Gastroesophageal sphincter (tissue), 4 donors: ENCODE measurements at regions not wholly inside any gene's neighbourhood (a gene's known extent, or its start where the extent isn't known, plus 50 kb on each side); places are given as distances from the start of the nearest gene placed in this dataset.

Experiments
- ATAC-seq: fragments of 150-250 bp; one replicate; pipeline ENCODE4 v1.9.1; 2016; ENCODE audit warnings: mild to moderate bottlenecking, moderate library complexity
- H3K27ac ChIP-seq, 4 donors: fragments of 200-600 bp; sonication (generic) in 3 of 4; 1 replicate in 3 of 4; 2 replicates in 1 of 4; pipeline ENCODE4 v1.5.1; 2016 to 2019
- H3K27me3 ChIP-seq: fragments of 200-600 bp; sonication (generic); one replicate; pipeline ENCODE4 v1.5.1; 2019
- H3K36me3 ChIP-seq, 2 donors: fragments of 200-600 bp; sonication (generic); one replicate each; pipeline ENCODE4 v1.5.1; 2019; ENCODE audit warnings: control low read depth in 1 of 2
- H3K4me1 ChIP-seq, 3 donors: fragments of 200-600 bp; sonication (generic); 1 replicate in 2 of 3; 2 replicates in 1 of 3; pipeline ENCODE4 v1.5.1; 2016 to 2019; ENCODE audit warnings: control low read depth in 2 of 3
- H3K4me3 ChIP-seq, 2 donors: fragments of 200-600 bp; sonication (generic); one replicate each; pipeline ENCODE4 v1.5.1; 2019; ENCODE audit warnings: mild to moderate bottlenecking in 1 of 2, moderate library complexity in 1 of 2
- H3K9me3 ChIP-seq, 3 donors: fragments of 200-600 bp; sonication (generic); one replicate each; pipeline ENCODE4 v1.5.1; 2017 to 2019; ENCODE audit warnings: control low read depth in 2 of 3
- EP300 ChIP-seq: sonication (generic); formaldehyde crosslinking; IDR thresholded peaks from one replicate; pipeline ENCODE4 v1.6.1; 2017; ENCODE audit warnings: antibody characterized with exemption, mild to moderate bottlenecking
- POLR2A ChIP-seq, 2 donors: fragments of 450-650 bp; IDR thresholded peaks; one replicate each; pipeline ENCODE4 v1.6.1; 2017; ENCODE audit warnings: antibody characterized with exemption in 2 of 2, mild to moderate bottlenecking in 2 of 2, moderate library complexity in 1 of 2
- POLR2AphosphoS5 ChIP-seq: sonication (generic); formaldehyde crosslinking; IDR thresholded peaks from one replicate; pipeline ENCODE4 v1.6.1; 2017; ENCODE audit warnings: antibody characterized with exemption
- WGBS, 2 donors: methylation state at CpG; one replicate each; pipeline ENCODE4 v1.1.5; 2018; ENCODE audit warnings: low coverage in 1 of 2; 5-methylcytosine and 5-hydroxymethylcytosine counted together
- TF ChIP-seq, protein P1 (sequence below), 4 experiments: fragments of 200-600 bp in 2 of 4; fragments of 450-650 bp in 2 of 4; sonication (generic) in 1 of 4; IDR thresholded peaks; one replicate each; pipeline ENCODE4 v1.5.1; 2017 to 2019; ENCODE audit warnings: antibody characterized with exemption in 4 of 4, mild to moderate bottlenecking in 2 of 4, moderate library complexity in 2 of 4

- TF ChIP-seq EP300 (no peak), POLR2A (IDR thresholded peaks at IDR 0.05) (no peak), POLR2AphosphoS5 (no peak)
- TF ChIP-seq, protein P1, sequence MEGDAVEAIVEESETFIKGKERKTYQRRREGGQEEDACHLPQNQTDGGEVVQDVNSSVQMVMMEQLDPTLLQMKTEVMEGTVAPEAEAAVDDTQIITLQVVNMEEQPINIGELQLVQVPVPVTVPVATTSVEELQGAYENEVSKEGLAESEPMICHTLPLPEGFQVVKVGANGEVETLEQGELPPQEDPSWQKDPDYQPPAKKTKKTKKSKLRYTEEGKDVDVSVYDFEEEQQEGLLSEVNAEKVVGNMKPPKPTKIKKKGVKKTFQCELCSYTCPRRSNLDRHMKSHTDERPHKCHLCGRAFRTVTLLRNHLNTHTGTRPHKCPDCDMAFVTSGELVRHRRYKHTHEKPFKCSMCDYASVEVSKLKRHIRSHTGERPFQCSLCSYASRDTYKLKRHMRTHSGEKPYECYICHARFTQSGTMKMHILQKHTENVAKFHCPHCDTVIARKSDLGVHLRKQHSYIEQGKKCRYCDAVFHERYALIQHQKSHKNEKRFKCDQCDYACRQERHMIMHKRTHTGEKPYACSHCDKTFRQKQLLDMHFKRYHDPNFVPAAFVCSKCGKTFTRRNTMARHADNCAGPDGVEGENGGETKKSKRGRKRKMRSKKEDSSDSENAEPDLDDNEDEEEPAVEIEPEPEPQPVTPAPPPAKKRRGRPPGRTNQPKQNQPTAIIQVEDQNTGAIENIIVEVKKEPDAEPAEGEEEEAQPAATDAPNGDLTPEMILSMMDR (IDR thresholded peaks at IDR 0.05): no peak
These were observed 548.2 kb upstream of the PIK3C3 start for GRCh38 chr18:41406834-41407233.

DNA sequence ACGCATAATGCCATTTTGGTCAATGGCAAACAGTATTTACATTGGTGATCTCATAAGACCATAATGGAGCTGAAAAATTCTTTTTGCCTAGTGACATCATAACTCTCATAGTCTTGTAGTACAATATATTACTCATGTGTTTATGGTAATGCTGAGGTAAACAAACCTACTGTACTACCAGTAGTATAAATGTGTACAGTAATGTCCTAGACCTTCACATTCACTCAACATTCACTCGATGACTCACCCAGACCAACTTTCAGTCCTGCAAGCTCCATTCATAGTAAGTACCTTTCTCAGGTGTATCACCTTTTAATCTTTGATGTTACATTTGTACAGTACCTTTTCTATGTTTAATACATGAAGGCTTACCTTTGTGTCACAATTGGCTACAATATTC, 558.2 kb upstream of the PIK3C3 start:
- Histone ChIP-seq H3K4me3 (no peak overlapping the region), H3K9me3 (no peaks in the 10 kb centered on the region), H3K36me3 (no peaks in the 10 kb centered on the region), H3K27ac (no peak overlapping the region), H3K27me3 (peaks cover 5% of the 10 kb centered on the region), H3K4me1 (no peaks in the 10 kb centered on the region)
- ATAC-seq: no peak
- TF ChIP-seq POLR2A (IDR thresholded peaks at IDR 0.05) (no peak), POLR2AphosphoS5 (no peak), EP300 (no peak)
- TF ChIP-seq, protein P1 (IDR thresholded peaks at IDR 0.05): no peak
- WGBS, 2 donors: 85 to 97% methylated on average over 2 of the region's 2 CpGs

More at GRCh38 chr18:41406834-41407233, 548.2 kb upstream of the PIK3C3 start:
- H3K4me1 ChIP-seq: no peaks in the 10 kb centered on the region
- H3K27ac ChIP-seq: no peak overlapping the region
- ATAC-seq: no peak
- no peaks in the 10 kb centered on the region for H3K27me3 ChIP-seq
- no peaks in the 10 kb centered on the region for H3K36me3 ChIP-seq
- no peak overlapping the region for H3K4me3 ChIP-seq
- 79 to 80% methylated on average over 1 to 2 of the region's 2 CpGs for WGBS, 2 donors
- H3K9me3 ChIP-seq: no peaks in the 10 kb centered on the region

DNA sequence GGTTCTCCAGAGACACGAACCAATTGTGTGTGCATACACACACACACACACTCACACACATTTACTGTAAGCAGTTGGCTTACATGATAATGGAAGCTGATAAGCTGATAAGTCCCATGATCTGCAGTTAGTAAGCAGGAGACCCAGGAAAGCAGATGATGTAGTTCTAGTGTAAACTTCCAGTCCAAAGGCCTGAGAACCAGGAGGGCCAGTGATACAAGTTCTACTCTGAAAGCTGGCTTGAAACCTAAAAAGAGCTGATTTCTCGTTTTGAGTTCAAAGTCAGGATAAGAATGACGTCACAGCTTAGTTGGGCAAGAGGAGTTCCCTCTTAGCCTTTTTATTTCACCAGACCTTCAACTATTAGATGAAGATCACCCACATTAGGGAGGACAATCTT, 558.8 kb upstream of the PIK3C3 start:
- Histone ChIP-seq H3K36me3 (no peaks in the 10 kb centered on the region), H3K27me3 (peaks cover 5% of the 10 kb centered on the region), H3K27ac (no peak overlapping the region), H3K4me3 (no peak overlapping the region), H3K4me1 (no peaks in the 10 kb centered on the region), H3K9me3 (no peaks in the 10 kb centered on the region)
- WGBS, 2 donors: 60 to 88% methylated on average over 3 of the region's 3 CpGs
- TF ChIP-seq POLR2AphosphoS5: no peak
- no peak for TF ChIP-seq EP300
- no peak for TF ChIP-seq POLR2A (IDR thresholded peaks at IDR 0.05)
- TF ChIP-seq, protein P1 (IDR thresholded peaks at IDR 0.05): no peak
- no peak for ATAC-seq

DNA sequence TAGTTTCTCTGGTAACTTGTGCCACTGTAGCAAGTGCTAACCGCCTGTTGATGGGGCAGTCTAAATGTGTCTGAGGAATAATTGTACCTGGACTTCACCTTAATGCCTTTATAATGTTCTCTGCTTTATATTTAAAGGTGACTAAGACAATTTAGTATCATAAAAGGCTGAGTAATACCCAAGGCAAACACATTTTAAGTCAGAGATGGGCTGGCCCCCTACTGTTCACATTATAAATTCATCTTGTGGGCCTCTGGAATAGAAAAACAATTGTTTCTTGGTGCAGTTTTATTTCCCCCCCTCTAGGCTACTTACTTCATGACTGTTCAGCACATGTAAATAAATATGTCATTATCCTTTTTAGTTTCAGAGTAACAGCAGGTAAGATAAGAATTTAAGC, 559.3 kb upstream of the PIK3C3 start:
- no peak for ATAC-seq
- 88 to 100% methylated on average over 1 of the region's 1 CpG for WGBS, 2 donors

More for the DNA sequence above, 559.3 kb upstream of the PIK3C3 start:
- H3K4me1 ChIP-seq: no peaks in the 10 kb centered on the region
- no peak overlapping the region for H3K4me3 ChIP-seq
- H3K36me3 ChIP-seq: no peaks in the 10 kb centered on the region
- H3K27me3 ChIP-seq: peaks cover 5% of the 10 kb centered on the region
- TF ChIP-seq POLR2A (IDR thresholded peaks at IDR 0.05) (no peak), EP300 (no peak), POLR2AphosphoS5 (no peak)
- TF ChIP-seq, protein P1 (IDR thresholded peaks at IDR 0.05): no peak
- H3K27ac ChIP-seq: no peak overlapping the region
- H3K9me3 ChIP-seq: no peaks in the 10 kb centered on the region
